AG04449 (cell line): ENCODE measurements at regions not wholly inside any gene's neighbourhood (a gene's known extent, or its start where the extent isn't known, plus 50 kb on each side); places are given as distances from the start of the nearest gene placed in this dataset.
"Not testable (repeated sequence)": the region's sequence is repeated elsewhere in the genome, so short reads cannot be mapped to it uniquely, and the experiment has no call there.

Experiments used
- CTCF ChIA-PET: fragments of 350-600 bp; formaldehyde crosslinking; extraction: SDS; loops from one replicate; lab custom pipeline; 2021; ENCODE audit warnings: antibody characterized with exemption; lab: Yijun Ruan, JAX
- POLR2A ChIA-PET: fragments of 400-600, 350-600 bp; formaldehyde crosslinking; extraction: SDS; loops from one replicate; lab custom pipeline; 2020; ENCODE audit warnings: antibody characterized with exemption, inconsistent platforms; lab: Yijun Ruan, JAX
- DNase-seq: peaks from one replicate; pipeline ENCODE4 v3.0.0-alpha.2; 2010; ENCODE audit warnings: low read depth, low spot score
- H3K4me3 ChIP-seq: 2 replicates; pipeline ENCODE4 v1.5.1; 2011; ENCODE audit warnings: low read depth, mild to moderate bottlenecking, control low read depth, low read length
- TF ChIP-seq, protein P1 (sequence below): IDR thresholded peaks from one replicate; pipeline ENCODE4 v1.5.1; 2011; ENCODE audit warnings: mild to moderate bottlenecking, moderate library complexity, low read length, control low read depth, inconsistent platforms; ENCODE audit not compliant: insufficient read depth; ENCODE audit errors: missing control alignments

- TF ChIP-seq, protein P1, sequence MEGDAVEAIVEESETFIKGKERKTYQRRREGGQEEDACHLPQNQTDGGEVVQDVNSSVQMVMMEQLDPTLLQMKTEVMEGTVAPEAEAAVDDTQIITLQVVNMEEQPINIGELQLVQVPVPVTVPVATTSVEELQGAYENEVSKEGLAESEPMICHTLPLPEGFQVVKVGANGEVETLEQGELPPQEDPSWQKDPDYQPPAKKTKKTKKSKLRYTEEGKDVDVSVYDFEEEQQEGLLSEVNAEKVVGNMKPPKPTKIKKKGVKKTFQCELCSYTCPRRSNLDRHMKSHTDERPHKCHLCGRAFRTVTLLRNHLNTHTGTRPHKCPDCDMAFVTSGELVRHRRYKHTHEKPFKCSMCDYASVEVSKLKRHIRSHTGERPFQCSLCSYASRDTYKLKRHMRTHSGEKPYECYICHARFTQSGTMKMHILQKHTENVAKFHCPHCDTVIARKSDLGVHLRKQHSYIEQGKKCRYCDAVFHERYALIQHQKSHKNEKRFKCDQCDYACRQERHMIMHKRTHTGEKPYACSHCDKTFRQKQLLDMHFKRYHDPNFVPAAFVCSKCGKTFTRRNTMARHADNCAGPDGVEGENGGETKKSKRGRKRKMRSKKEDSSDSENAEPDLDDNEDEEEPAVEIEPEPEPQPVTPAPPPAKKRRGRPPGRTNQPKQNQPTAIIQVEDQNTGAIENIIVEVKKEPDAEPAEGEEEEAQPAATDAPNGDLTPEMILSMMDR = no peak
- CTCF ChIA-PET = no interaction called here
- POLR2A ChIA-PET = no interaction called here
- DNase-seq = no peak
- no peak overlapping the region for H3K4me3 ChIP-seq
Observed at GRCh38 chr11:103737037-103737622, 299.3 kb upstream of the DDI1 start.

- H3K4me3 ChIP-seq = no peak overlapping the region
- ChIA-PET CTCF (no interaction called here), POLR2A (no interaction called here)
- DNase-seq = no peak
- TF ChIP-seq, protein P1 = no peak
Observed at GRCh38 chr11:103737747-103738146, 298.7 kb upstream of the DDI1 start.

DNA sequence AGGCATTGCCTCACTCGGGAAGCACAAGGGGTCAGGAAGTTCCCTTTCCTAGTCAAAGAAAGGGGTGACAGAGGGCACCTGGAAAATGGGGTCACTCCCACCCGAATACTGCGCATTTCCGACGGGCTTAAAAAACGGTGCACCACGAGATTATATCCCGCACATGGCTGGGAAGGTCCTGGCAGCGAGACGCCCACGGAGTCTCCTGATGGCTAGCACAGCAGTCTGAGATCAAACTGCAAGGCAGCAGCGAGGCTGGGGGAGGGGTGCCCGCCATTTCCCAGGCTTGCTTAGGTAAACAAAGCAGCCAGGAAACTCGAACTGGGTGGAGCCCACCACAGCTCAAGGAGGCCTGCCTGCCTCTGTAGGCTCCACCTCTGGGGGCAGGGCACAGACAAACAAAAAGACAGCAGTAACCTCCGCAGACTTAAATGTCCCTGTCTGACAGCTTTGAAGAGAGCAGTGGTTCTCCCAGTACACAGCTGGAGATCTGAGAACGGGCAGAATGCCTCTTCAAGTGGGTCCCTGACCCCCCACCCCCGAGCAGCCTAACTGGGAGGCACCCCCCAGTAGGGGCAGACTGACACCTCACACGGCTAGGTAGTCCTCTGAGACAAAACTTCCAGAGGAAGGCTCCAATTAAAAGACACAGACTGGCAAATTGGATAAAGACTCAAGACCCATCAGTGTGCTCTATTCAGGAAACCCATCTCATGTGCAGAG is 297.2 kb upstream of the DDI1 start:
- H3K4me3 ChIP-seq, DNase-seq, CTCF ChIA-PET, POLR2A ChIA-PET: not testable (repeated sequence)

DNA sequence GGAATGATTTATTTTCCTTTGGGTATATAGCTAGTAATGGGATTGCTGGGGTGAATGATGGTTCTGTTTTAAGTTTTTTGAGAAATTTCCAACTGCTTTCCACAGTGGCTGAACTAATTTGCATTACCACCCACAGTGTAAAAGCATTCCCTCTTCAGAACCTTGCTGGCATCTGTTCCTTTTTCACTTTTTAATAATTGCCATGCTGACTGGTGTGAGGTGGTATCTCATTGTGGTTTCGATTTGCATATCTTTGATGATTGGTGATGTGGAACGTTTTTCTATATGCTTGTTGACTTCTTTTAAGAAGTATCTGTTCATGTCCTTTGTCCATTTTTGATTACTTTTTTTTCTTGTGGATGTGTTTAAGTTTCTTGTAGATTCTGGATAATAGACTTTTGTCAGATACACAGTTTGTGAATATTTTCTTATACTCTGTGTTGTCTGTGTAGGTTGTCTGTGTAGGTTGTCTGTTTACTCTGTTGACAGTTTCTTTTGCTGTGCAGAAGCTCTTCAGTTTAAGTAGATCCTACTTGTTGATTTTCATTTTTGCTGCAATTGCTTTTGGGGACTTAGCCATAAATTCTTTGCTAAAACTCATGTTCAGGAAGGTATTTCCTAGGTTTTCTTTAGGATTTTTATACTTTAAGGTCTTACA is 291.8 kb upstream of the DDI1 start:
- no peak for DNase-seq
- CTCF ChIA-PET = no interaction called here
- H3K4me3 ChIP-seq = no peak overlapping the region
- POLR2A ChIA-PET = no interaction called here
- TF ChIP-seq, protein P1 = no peak

GRCh38 chr11:103749158-103749557 is 287.3 kb upstream of the DDI1 start:
- TF ChIP-seq, protein P1 = no peak
- no peak for DNase-seq
- ChIA-PET CTCF (no interaction called here), POLR2A (no interaction called here)
- no peak overlapping the region for H3K4me3 ChIP-seq

- DNase-seq = no peak
- ChIA-PET POLR2A (no interaction called here), CTCF (no interaction called here)
- H3K4me3 ChIP-seq = no peak overlapping the region
- TF ChIP-seq, protein P1 = no peak
Observed at GRCh38 chr11:103768816-103769215, 267.6 kb upstream of the DDI1 start.
